ENCODE measurements at regions not wholly inside any gene's neighbourhood (a gene's known extent, or its start where the extent isn't known, plus 50 kb on each side); places are given as distances from the start of the nearest gene placed in this dataset.

- no peak overlapping the region for H3K9ac ChIP-seq (ENCODE audit: low read depth in 1 of 2, low read length in 2 of 2)
- TF ChIP-seq CTCF (IDR thresholded peaks at IDR 0.05; ENCODE audit: low read depth, low read length, missing input control) (no peak), RAD21 (IDR thresholded peaks at IDR 0.05) (no peak), HNF4G (IDR thresholded peaks at IDR 0.05) (no peak), EGR1 (IDR thresholded peaks at IDR 0.05; ENCODE audit: low read depth in 2 of 2) (no peak), FOXA1 (IDR thresholded peaks at IDR 0.05) (no peak)
- H3K27me3 ChIP-seq (ENCODE audit: control insufficient read depth in 4 of 4, insufficient read depth in 4 of 4, low read length in 3 of 4), result no peaks in the 10 kb centered on the region
- H3K9me3 ChIP-seq (ENCODE audit: control insufficient read depth in 4 of 4, low read length in 3 of 4), result no peaks in the 10 kb centered on the region
- no peaks in the 10 kb centered on the region for H3K4me1 ChIP-seq (ENCODE audit: control insufficient read depth in 4 of 4, insufficient read depth in 4 of 4, low read length in 3 of 4)
- H3K27ac ChIP-seq (ENCODE audit: low read depth in 1 of 2, low read length in 2 of 2), result no peak overlapping the region
- WGBS, result 97% methylated on average over 1 of the region's 1 CpG
- DNase-seq (ENCODE audit: low spot score), result no peak
- H3K4me3 ChIP-seq (ENCODE audit: low read depth in 1 of 3, low read length in 3 of 3), result no peak overlapping the region
- H3K36me3 ChIP-seq (ENCODE audit: control insufficient read depth in 4 of 4, insufficient read depth in 3 of 4, low read depth in 1 of 4, low read length in 3 of 4), result no peaks in the 10 kb centered on the region
Measured at GRCh38 chr7:47132471-47132870, 449.4 kb downstream of the TNS3 start.

- H3K4me1 ChIP-seq (ENCODE audit: control insufficient read depth in 4 of 4, insufficient read depth in 4 of 4, low read length in 3 of 4), result no peaks in the 10 kb centered on the region
- H3K4me3 ChIP-seq (ENCODE audit: low read depth in 1 of 3, low read length in 3 of 3), result no peak overlapping the region
- H3K9me3 ChIP-seq (ENCODE audit: control insufficient read depth in 4 of 4, low read length in 3 of 4), result no peaks in the 10 kb centered on the region
- no peak overlapping the region for H3K9ac ChIP-seq (ENCODE audit: low read depth in 1 of 2, low read length in 2 of 2)
- TF ChIP-seq GABPA (IDR thresholded peaks at IDR 0.05 in 1 of 2, conservative IDR thresholded peaks at IDR 0.05 in 1 of 2), result no peak
- TF ChIP-seq ZBTB33 (IDR thresholded peaks at IDR 0.05), result no peak
- no peak for TF ChIP-seq CTCF (IDR thresholded peaks at IDR 0.05; ENCODE audit: low read depth, low read length, missing input control)
- no peak for TF ChIP-seq ATF3 (IDR thresholded peaks at IDR 0.05)
- TF ChIP-seq NR2F2 (IDR thresholded peaks at IDR 0.05), result no peak
- no peak for TF ChIP-seq EGR1 (IDR thresholded peaks at IDR 0.05; ENCODE audit: low read depth in 2 of 2)
- no peak for TF ChIP-seq FOXA1 (IDR thresholded peaks at IDR 0.05)
- TF ChIP-seq HNF4A (conservative IDR thresholded peaks at IDR 0.05), result no peak
- no peak for TF ChIP-seq FOXA2 (IDR thresholded peaks at IDR 0.05)
- TF ChIP-seq RXRA (IDR thresholded peaks at IDR 0.05), result no peak
- no peak for TF ChIP-seq MAX (IDR thresholded peaks at IDR 0.05)
- no peak for TF ChIP-seq SP1 (IDR thresholded peaks at IDR 0.05)
- no peak for TF ChIP-seq REST (IDR thresholded peaks at IDR 0.05)
- no peaks in the 10 kb centered on the region for H3K36me3 ChIP-seq (ENCODE audit: control insufficient read depth in 4 of 4, insufficient read depth in 3 of 4, low read depth in 1 of 4, low read length in 3 of 4)
- DNase-seq (ENCODE audit: low spot score), result no peak
- no peak overlapping the region for H3K27ac ChIP-seq (ENCODE audit: low read depth in 1 of 2, low read length in 2 of 2)
- no peaks in the 10 kb centered on the region for H3K27me3 ChIP-seq (ENCODE audit: control insufficient read depth in 4 of 4, insufficient read depth in 4 of 4, low read length in 3 of 4)
Measured at GRCh38 chr7:47128700-47129099, 453.2 kb downstream of the TNS3 start.

Data from liver (tissue), 8 donors.